Heart left ventricle (tissue), 16 donors: ENCODE measurements at regions not wholly inside any gene's neighbourhood (a gene's known extent, or its start where the extent isn't known, plus 50 kb on each side); places are given as distances from the start of the nearest gene placed in this dataset.

Experiments used
- ATAC-seq, 4 donors: fragments of 200-7000 bp; cut with Tn5 transposase; one replicate each; pipeline ENCODE4 v1.9.1; 2020 to 2022; ENCODE audit warnings: moderate library complexity in 4 of 4, mild to moderate bottlenecking in 3 of 4, moderate number of reproducible peaks in 1 of 4
- DNase-seq, 5 donors: peaks; one replicate each; pipeline ENCODE4 v3.0.0-alpha.2; 2020
- H3K27ac ChIP-seq, 12 donors: fragments of 200-600 bp; sonication (generic) in 4 of 12; one replicate each; pipeline versions ENCODE4 v1.5.0 to v1.8.0; 2016 to 2022; ENCODE audit warnings: mild to moderate bottlenecking in 2 of 12
- H3K27me3 ChIP-seq, 9 donors: fragments of 200-600 bp; sonication (generic) in 2 of 9; one replicate each; pipeline versions ENCODE4 v1.5.1 to v1.8.0; 2016 to 2022; ENCODE audit warnings: mild to moderate bottlenecking in 3 of 9
- H3K36me3 ChIP-seq, 9 donors: fragments of 200-600 bp; sonication (generic) in 2 of 9; one replicate each; pipeline versions ENCODE4 v1.5.0 to v1.8.0; 2018 to 2022; ENCODE audit warnings: mild to moderate bottlenecking in 2 of 9
- H3K4me1 ChIP-seq, 12 donors: fragments of 200-600 bp; sonication (generic) in 4 of 12; one replicate each; pipeline versions ENCODE4 v1.5.0 to v1.8.0; 2016 to 2022; ENCODE audit warnings: mild to moderate bottlenecking in 3 of 12
- H3K4me3 ChIP-seq, 12 donors: fragments of 200-600 bp; sonication (generic) in 4 of 12; one replicate each; pipeline versions ENCODE4 v1.5.0 to v1.8.0; 2017 to 2022; ENCODE audit warnings: mild to moderate bottlenecking in 9 of 12, moderate library complexity in 4 of 12
- H3K9me3 ChIP-seq, 12 donors: fragments of 200-600 bp; sonication (generic) in 4 of 12; one replicate each; pipeline versions ENCODE4 v1.5.0 to v1.8.0; 2016 to 2022; ENCODE audit warnings: mild to moderate bottlenecking in 1 of 12
- CTCF ChIP-seq, 12 donors: fragments of 200-600 bp; sonication (generic) in 4 of 12; IDR thresholded peaks; one replicate each; pipeline versions ENCODE4 v1.5.0 to v1.8.0; 2018 to 2022; ENCODE audit warnings: antibody characterized with exemption in 12 of 12, mild to moderate bottlenecking in 5 of 12
- POLR2A ChIP-seq, 2 donors: fragments of 450-650 bp; IDR thresholded peaks; one replicate each; pipeline ENCODE4 v1.6.1; 2017; ENCODE audit warnings: antibody characterized with exemption in 2 of 2, mild to moderate bottlenecking in 2 of 2, moderate library complexity in 2 of 2
- WGBS, 4 donors: extraction: QIAGEN DNeasy Blood & Tissue Kit in 2 of 4; methylation state at CpG; one replicate each; pipeline versions ENCODE4 v1.1.5 to v1.1.7; 2013 to 2018; 5-methylcytosine and 5-hydroxymethylcytosine counted together
- intact Hi-C, 10 donors: fragments of 100-400 bp; cut with DNase I; formaldehyde crosslinking; loops; one replicate each; pipeline versions ENCODE4 v1.11.1 to v1.14.2; 2022
- donor health status: ischemic (EF 13 %, LVEDD 7.1; RV severe dilation, severe dysfunction).
- donor health status: healthy with polysubstance abuse.
- donor health status: DM: no; HTN: yes; CAD: no.
- donor health status: DM: no; HTN: no; CAD: no.
- donor health status: ischemic (EF 25% LVEDD 6.9; RV normal size, moderate dysfunction).
- donor health status: ischemic (EF 25% LVEDD 5.7; RV mildly dilated, moderate dysfunction).
- donor health status: healthy.
- donor health status: DM: yes; HTN: yes; CAD: no.
- donor health status: ischemic (EF 35%, LVEDD 5.7; RV mildly dilated, moderate dysfunction).
- donor health status: nonischemic (EF 11% LVEDD 7.7; RV severe dilation, severe dysfunction).
- donor health status: DM: yes; HTN: yes; CAD: no.
- donor health status: PGD.
- donor health status: ischemic (EF 29% LVEDD 5.4; RV normal size, mild dysfunction).
- donor health status: nonischemic (EF 23%, LVEDD 6.1; RV moderate dilation, normal function).

GRCh38 chr7:111667488-111667887 lies 105.2 kb upstream of the IMMP2L start:
- Histone ChIP-seq H3K27ac (no peak overlapping the region), H3K27me3 (no peaks in the 10 kb centered on the region), H3K36me3 (no peaks in the 10 kb centered on the region), H3K9me3 (no peaks in the 10 kb centered on the region), H3K4me1 (no peaks in the 10 kb centered on the region), H3K4me3 (no peak overlapping the region)
- TF ChIP-seq CTCF (IDR thresholded peaks at IDR 0.05) (no peak), POLR2A (IDR thresholded peaks at IDR 0.05) (no peak)
- DNase-seq: no peak
- intact Hi-C loops: no loop called here
- WGBS, 4 donors: 88 to 97% (median 94%) methylated on average over 1 of the region's 1 CpG
- no peak for ATAC-seq

- intact Hi-C loops: no loop called here
- WGBS, 4 donors: 36 to 45% (median 40%) methylated on average over 2 of the region's 2 CpGs
- Histone ChIP-seq H3K27me3 (no peaks in the 10 kb centered on the region), H3K4me1 (no peaks in the 10 kb centered on the region), H3K27ac (no peak overlapping the region), H3K36me3 (no peaks in the 10 kb centered on the region), H3K4me3 (no peak overlapping the region), H3K9me3 (no peaks in the 10 kb centered on the region)
- TF ChIP-seq POLR2A (IDR thresholded peaks at IDR 0.05) (no peak), CTCF (IDR thresholded peaks at IDR 0.05) (no peak)
- DNase-seq: no peak
- no peak for ATAC-seq
Observed at GRCh38 chr7:111666260-111666659, 104.0 kb upstream of the IMMP2L start.

- Histone ChIP-seq H3K4me3 (no peak overlapping the region), H3K4me1 (no peaks in the 10 kb centered on the region), H3K36me3 (no peaks in the 10 kb centered on the region), H3K27me3 (no peaks in the 10 kb centered on the region), H3K9me3 (no peaks in the 10 kb centered on the region), H3K27ac (no peak overlapping the region)
- ATAC-seq (no peak), DNase-seq (no peak)
- intact Hi-C loops: no loop called here
- TF ChIP-seq POLR2A (IDR thresholded peaks at IDR 0.05) (no peak), CTCF (IDR thresholded peaks at IDR 0.05) (no peak)
Observed at GRCh38 chr7:111663771-111664170, 101.5 kb upstream of the IMMP2L start.

GRCh38 chr7:111662386-111662785 lies 100.1 kb upstream of the IMMP2L start:
- 74 to 87% (median 82%) methylated on average over 2 of the region's 2 CpGs for WGBS, 4 donors
- TF ChIP-seq POLR2A (IDR thresholded peaks at IDR 0.05) (no peak), CTCF (IDR thresholded peaks at IDR 0.05) (no peak)
- H3K27me3 ChIP-seq: no peaks in the 10 kb centered on the region
- H3K9me3 ChIP-seq: no peaks in the 10 kb centered on the region
- H3K4me1 ChIP-seq: no peaks in the 10 kb centered on the region
- no peaks in the 10 kb centered on the region for H3K36me3 ChIP-seq
- ATAC-seq: no peak
- no peak overlapping the region for H3K4me3 ChIP-seq
- intact Hi-C loops: no loop called here
- no peak overlapping the region for H3K27ac ChIP-seq
- no peak for DNase-seq
